HUES6 (cell line): ENCODE measurements at regions not wholly inside any gene's neighbourhood (a gene's known extent, or its start where the extent isn't known, plus 50 kb on each side); places are given as distances from the start of the nearest gene placed in this dataset.
"Not testable (repeated sequence)": the region's sequence is repeated elsewhere in the genome, so short reads cannot be mapped to it uniquely, and the experiment has no call there.

Source experiments
- H3K27ac ChIP-seq: 2 replicates; pipeline ENCODE4 v1.7.0; 2013; ENCODE audit warnings: low read depth, mild to moderate bottlenecking, low read length, inconsistent platforms
- H3K27me3 ChIP-seq: 2 replicates; pipeline ENCODE4 v1.6.1; 2013; ENCODE audit warnings: low read length; ENCODE audit not compliant: control insufficient read depth, insufficient read depth
- H3K36me3 ChIP-seq: 2 replicates; pipeline ENCODE4 v1.6.1; 2013; ENCODE audit warnings: low read length; ENCODE audit not compliant: control insufficient read depth, insufficient read depth
- H3K4me1 ChIP-seq: 2 replicates; pipeline ENCODE4 v1.6.1; 2013; ENCODE audit warnings: low read length; ENCODE audit not compliant: control insufficient read depth, insufficient read depth
- H3K4me3 ChIP-seq: 2 replicates; pipeline ENCODE4 v1.5.1; 2013; ENCODE audit warnings: low read depth, low read length
- H3K9ac ChIP-seq: one replicate; pipeline ENCODE4 v1.6.1; 2013; ENCODE audit warnings: mild to moderate bottlenecking, low read length
- H3K9me3 ChIP-seq: 2 replicates; pipeline ENCODE4 v1.6.1; 2013; ENCODE audit warnings: low read depth, low read length; ENCODE audit not compliant: control insufficient read depth, insufficient read depth

GRCh38 chr3:22779737-22780136, 423.4 kb upstream of the UBE2E2 start:
- Histone ChIP-seq H3K27ac (no peak overlapping the region), H3K27me3 (no peaks in the 10 kb centered on the region), H3K9ac (no peak overlapping the region), H3K36me3 (no peaks in the 10 kb centered on the region), H3K4me1 (no peaks in the 10 kb centered on the region), H3K4me3 (no peak overlapping the region), H3K9me3 (peaks cover 12% of the 10 kb centered on the region)

DNA sequence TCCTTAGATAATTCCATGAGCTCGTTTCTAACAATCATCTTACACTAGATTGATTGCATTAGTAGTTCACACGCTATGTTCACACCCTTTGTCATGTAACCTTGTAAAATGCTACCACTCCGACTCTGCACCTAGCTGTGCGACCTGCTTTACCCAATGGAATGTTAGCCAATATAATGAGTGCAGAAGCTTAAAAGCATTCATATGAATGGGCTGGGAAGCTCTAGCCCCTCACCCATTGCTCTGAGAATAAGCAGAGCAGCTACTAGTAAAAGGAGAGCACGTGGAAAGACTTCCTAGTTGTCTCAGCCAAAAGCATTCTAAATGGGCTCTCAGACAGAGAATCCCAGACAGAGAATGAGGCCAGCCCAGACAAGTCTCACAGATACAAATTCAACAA, 410.6 kb upstream of the UBE2E2 start:
- Histone ChIP-seq H3K4me3 (no peak overlapping the region), H3K27ac (no peak overlapping the region), H3K27me3 (no peaks in the 10 kb centered on the region), H3K4me1 (no peaks in the 10 kb centered on the region), H3K36me3 (no peaks in the 10 kb centered on the region), H3K9ac (no peak overlapping the region), H3K9me3 (peaks cover 3% of the 10 kb centered on the region; the same call in 1 of the 2 replicates)

DNA sequence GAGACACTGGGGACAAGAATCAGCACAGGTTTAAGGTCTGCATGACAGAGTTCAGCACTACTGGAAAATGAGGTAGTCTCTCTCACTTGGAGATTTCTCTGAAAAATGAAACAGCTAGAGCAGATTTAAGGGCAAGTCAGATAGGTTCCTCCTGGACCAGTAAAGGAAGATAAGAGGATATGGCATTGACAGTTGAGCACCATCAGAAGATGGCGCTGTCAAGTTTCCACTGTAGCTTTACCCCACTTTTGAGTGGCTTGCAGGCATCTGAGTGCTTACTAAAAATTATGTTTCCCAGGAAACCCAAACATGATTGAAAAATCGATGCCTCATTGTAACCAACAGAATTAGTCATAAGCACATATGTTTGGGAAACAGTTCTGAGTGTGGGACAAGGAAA, 407.2 kb upstream of the UBE2E2 start:
- Histone ChIP-seq H3K4me1 (no peaks in the 10 kb centered on the region), H3K27me3 (no peaks in the 10 kb centered on the region), H3K9ac (no peak overlapping the region), H3K9me3 (no peaks in the 10 kb centered on the region), H3K27ac (no peak overlapping the region), H3K4me3 (no peak overlapping the region), H3K36me3 (no peaks in the 10 kb centered on the region)

DNA sequence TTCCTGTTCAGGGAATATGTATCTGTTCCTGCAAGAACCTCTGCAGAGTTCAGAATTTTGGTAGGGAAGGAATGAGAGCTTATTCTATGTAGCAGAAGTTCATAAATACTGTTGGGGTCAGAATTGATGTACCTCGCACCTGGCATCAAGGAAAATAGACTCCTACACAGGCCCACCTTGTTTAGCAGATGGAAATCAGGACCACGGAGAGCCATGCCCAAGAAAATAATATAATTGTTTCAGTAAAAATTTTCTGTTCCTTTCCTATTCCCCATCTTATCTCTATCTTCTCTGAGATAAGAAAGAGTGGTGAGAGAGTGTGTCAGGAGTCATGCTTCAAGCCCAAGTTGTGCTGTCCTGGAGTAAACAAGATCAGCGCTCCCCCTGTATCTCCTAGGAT, 404.7 kb upstream of the UBE2E2 start:
- no peak overlapping the region for H3K27ac ChIP-seq
- H3K9me3 ChIP-seq, result no peaks in the 10 kb centered on the region
- H3K4me3 ChIP-seq, result no peak overlapping the region
- no peaks in the 10 kb centered on the region for H3K4me1 ChIP-seq
- H3K27me3 ChIP-seq, result no peaks in the 10 kb centered on the region
- no peaks in the 10 kb centered on the region for H3K36me3 ChIP-seq
- no peak overlapping the region for H3K9ac ChIP-seq

DNA sequence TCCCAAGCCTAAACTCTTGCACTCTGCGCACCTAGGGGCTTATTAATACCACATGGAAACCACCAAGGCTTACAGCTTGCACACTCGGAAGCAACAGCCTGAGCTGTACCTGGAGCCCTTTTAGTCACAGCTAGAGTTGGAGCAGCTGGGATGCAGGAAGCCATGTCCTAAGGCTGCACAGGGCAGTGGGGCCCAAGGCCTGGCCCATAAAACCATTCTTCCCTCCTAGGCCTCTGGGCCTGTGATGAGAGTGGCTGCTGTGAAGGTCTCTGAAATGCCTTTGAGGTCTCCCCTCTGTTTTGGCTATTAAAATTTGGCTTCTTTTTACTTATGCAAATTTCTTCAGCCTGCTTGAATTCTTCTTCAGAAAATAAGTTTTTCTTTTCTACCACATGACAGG, 383.9 kb upstream of the UBE2E2 start:
- H3K4me3 ChIP-seq, result no peak overlapping the region
- no peaks in the 10 kb centered on the region for H3K4me1 ChIP-seq
- no peak overlapping the region for H3K9ac ChIP-seq
- peaks cover 15% of the 10 kb centered on the region for H3K9me3 ChIP-seq
- no peak overlapping the region for H3K27ac ChIP-seq
- H3K36me3 ChIP-seq, result no peaks in the 10 kb centered on the region
- H3K27me3 ChIP-seq, result no peaks in the 10 kb centered on the region

GRCh38 chr3:22835041-22835440, 368.1 kb upstream of the UBE2E2 start:
- H3K36me3 ChIP-seq, result no peaks in the 10 kb centered on the region
- H3K9ac ChIP-seq, result no peak overlapping the region
- H3K4me1 ChIP-seq, result peaks cover 14% of the 10 kb centered on the region; the same call in 1 of the 2 replicates
- H3K27ac ChIP-seq, result no peak overlapping the region
- H3K9me3 ChIP-seq, result no peaks in the 10 kb centered on the region
- H3K27me3 ChIP-seq, result no peaks in the 10 kb centered on the region
- no peak overlapping the region for H3K4me3 ChIP-seq

DNA sequence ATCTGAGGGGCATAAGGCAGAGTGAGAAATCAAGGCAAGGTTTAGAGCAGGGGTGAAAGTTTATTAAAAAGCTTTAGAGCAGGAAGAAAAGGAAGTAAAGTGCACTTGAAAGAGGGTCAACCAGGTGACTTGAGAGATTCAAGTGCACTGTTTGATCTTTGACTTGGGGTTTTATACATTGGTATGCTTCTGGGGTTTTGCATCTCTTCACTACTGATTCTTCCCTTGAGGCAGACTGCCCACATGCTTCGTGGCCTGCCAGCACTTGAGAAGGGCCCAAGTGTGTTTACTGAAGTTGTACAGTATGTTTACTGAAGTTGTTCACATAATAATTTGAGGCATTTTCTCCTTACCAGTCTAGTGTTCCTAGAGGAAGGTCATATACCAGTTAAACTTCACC, 367.0 kb upstream of the UBE2E2 start:
- Histone ChIP-seq H3K4me1 (peaks cover 14% of the 10 kb centered on the region; the same call in 1 of the 2 replicates), H3K9me3 (no peaks in the 10 kb centered on the region), H3K9ac (no peak overlapping the region), H3K27me3 (no peaks in the 10 kb centered on the region), H3K4me3 (no peak overlapping the region), H3K27ac (no peak overlapping the region), H3K36me3 (no peaks in the 10 kb centered on the region)

GRCh38 chr3:22843854-22844253, 359.3 kb upstream of the UBE2E2 start:
- Histone ChIP-seq H3K4me3 (no peak overlapping the region), H3K27me3 (no peaks in the 10 kb centered on the region), H3K9me3 (no peaks in the 10 kb centered on the region), H3K9ac (no peak overlapping the region), H3K36me3 (no peaks in the 10 kb centered on the region), H3K27ac (no peak overlapping the region), H3K4me1 (no peaks in the 10 kb centered on the region)

DNA sequence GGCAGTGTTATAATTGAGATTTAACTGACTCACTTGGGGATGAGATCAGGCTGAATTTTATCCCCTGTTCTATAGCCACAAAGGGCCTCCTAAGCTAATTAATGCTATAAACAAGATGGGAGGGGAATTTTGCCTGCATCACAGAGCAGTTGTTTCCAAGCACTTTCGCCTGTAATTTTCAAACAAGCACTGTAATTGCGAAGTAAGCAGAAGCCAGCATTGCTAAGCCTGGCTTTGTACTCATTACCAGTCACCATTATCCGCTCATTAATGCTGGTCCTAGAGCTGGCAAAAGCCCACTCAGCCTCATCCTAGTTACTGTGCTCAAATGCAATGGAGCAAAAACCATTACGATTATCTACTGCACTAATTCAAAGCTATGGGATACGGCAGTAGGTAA, 356.6 kb upstream of the UBE2E2 start:
- no peaks in the 10 kb centered on the region for H3K36me3 ChIP-seq

GRCh38 chr3:22849583-22849982, 353.5 kb upstream of the UBE2E2 start:
- not testable (repeated sequence) for H3K4me1 ChIP-seq, H3K9ac ChIP-seq, H3K9me3 ChIP-seq, H3K36me3 ChIP-seq, H3K27me3 ChIP-seq, H3K27ac ChIP-seq, H3K4me3 ChIP-seq

More for the DNA sequence above, 356.6 kb upstream of the UBE2E2 start:
- Histone ChIP-seq H3K27me3 (no peaks in the 10 kb centered on the region), H3K9me3 (no peaks in the 10 kb centered on the region), H3K27ac (no peak overlapping the region), H3K4me3 (no peak overlapping the region), H3K4me1 (no peaks in the 10 kb centered on the region), H3K9ac (no peak overlapping the region)

GRCh38 chr3:22856811-22857210, 346.3 kb upstream of the UBE2E2 start:
- no peak overlapping the region for H3K9ac ChIP-seq
- no peaks in the 10 kb centered on the region for H3K9me3 ChIP-seq
- H3K36me3 ChIP-seq, result no peaks in the 10 kb centered on the region
- no peak overlapping the region for H3K27ac ChIP-seq
- no peak overlapping the region for H3K4me3 ChIP-seq
- no peaks in the 10 kb centered on the region for H3K4me1 ChIP-seq
- no peaks in the 10 kb centered on the region for H3K27me3 ChIP-seq

DNA sequence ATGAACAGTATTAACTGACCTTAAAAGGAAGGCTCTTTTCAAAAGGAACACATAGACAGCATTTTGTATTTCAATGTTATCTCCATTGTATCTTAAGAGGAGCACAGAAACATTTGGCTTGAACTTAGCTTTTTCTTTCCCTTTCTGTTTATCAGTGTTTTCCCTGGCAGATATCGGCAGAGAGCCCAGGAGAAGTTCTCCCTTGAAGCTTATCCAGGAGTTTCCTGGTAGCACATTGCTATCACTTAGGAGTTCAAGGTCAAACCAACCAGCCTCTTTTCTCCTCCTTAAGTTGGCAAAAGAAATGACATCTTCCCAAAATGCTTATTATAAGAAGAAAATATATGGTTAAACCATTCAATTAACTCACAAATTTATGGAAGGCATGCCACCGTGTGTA, 344.6 kb upstream of the UBE2E2 start:
- H3K36me3 ChIP-seq, result no peaks in the 10 kb centered on the region
- H3K4me3 ChIP-seq, result no peak overlapping the region
- H3K27me3 ChIP-seq, result no peaks in the 10 kb centered on the region
- H3K4me1 ChIP-seq, result no peaks in the 10 kb centered on the region
- H3K9ac ChIP-seq, result no peak overlapping the region
- H3K27ac ChIP-seq, result no peak overlapping the region
- H3K9me3 ChIP-seq, result no peaks in the 10 kb centered on the region
